HG02870 (cell line): ENCODE measurements at regions not wholly inside any gene's neighbourhood (a gene's known extent, or its start where the extent isn't known, plus 50 kb on each side); places are given as distances from the start of the nearest gene placed in this dataset.

Source experiments
- ATAC-seq: cut with Tn5 transposase; IDR thresholded peaks from one replicate; pipeline ENCODE4 v1.9.1; 2021; ENCODE audit warnings: mild to moderate bottlenecking, moderate library complexity; ENCODE audit not compliant: unreplicated experiment

DNA sequence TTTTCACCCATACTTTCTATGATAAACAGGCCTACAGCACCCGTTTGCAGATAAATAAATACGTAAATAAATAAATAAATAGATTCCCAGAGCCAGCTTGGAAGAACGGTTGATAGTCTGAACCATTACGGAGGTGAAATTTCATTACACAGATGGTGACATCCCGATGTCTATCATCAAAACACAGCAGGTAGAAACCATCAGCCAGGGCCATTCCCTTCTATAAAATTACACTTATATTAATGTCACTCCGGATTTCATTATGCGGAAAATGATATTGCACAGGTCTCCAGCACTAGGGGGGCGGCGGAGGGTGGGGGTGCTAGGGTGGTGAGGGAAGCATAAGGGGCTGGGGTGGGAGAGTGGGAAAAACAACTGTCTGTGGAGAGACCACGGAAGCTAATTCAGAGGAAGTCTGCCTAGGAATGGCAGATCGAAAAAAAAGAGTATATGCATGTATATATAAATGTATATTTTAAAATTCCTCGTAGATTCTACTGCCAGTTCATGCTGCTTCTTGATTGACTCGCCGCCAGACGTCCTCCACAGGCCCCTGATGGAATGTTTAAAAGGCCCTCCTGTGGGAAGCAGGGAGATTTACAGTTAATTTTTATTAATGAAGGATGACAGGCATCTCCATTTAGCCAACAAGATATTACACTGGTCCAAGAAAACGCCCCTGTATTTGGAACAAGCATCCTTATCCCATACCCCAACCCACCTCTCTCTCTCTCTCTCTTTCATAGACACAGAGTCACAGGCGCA is 1906.0 kb upstream of the PIK3C3 start:
- ATAC-seq, result no peak

DNA sequence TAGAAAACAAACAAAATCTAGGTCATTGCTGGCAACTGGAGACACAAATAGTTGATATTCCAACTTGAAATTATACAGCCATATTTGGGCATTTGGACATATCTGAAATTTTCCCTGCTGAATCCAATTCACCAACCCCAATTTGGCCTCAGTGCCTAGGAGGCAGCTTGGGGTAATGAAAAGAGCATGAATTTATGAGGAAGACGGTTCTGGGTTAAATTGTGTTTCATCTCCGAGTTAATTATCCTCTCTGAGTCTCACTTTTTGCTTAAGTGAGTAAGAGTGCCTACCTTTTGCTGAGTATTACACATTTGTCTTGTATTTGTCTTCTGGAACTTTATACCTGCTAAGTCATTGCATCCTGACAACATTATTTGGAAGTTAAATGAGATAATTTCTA is 1906.8 kb upstream of the PIK3C3 start:
- ATAC-seq, result no peak

DNA sequence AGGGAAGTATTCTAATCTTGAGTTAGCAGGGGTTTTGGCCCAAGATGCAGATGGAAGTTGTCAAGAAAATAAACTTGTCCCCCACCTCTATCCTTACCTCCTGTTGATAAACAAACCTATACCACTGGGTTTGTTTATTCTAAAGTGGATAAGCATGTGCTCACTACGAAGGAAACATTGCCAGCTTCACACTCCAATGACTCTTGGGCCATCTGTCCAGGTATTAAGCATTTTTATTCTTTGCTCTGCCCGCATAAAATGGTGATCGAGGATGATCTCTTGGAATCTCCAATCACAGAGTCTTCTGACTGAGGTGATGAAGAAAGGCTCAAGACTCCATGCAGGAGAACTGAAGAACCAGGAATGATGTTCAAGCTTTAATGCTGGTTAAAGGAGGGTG is 1908.4 kb upstream of the PIK3C3 start:
- ATAC-seq, result no peak

DNA sequence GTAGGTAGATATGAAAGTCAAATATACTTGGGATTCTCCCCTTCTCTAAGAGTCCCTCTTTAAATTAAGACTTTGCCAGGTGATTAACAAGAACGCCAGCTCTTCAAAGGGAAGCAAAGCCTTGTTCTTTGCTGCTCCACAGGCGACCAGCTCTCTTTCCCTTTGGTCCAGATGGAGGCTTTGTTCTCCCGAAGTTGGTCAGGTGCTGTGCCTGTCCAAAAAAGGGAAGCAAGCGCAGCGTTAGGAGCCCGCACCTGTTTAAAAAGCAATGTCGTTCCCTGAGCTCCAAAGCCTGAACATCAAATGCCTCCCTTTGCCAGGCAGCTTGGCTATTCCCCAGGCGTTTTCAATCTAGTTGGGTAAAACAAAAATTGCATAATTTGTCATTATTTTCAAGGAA is 1913.1 kb upstream of the PIK3C3 start:
- ATAC-seq, result no peak

DNA sequence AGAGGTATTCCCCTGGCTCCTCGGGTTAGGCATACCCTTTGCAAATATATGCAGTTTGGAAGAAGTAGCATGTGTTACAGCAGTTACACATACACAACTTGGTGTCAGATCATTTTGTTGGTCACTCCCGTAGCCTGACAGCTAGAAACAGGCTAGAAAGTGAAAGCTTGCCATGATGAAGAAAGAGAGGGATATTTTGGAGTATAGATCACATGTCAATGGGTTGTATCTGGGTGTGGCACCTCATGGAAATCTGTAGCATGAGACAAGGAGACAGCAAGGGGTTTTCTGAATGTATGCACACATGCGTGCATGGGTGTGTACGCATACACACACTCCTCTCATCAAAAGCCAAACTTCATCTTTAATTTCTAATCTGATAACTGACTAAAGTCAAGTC is 1914.5 kb upstream of the PIK3C3 start:
- no peak for ATAC-seq

DNA sequence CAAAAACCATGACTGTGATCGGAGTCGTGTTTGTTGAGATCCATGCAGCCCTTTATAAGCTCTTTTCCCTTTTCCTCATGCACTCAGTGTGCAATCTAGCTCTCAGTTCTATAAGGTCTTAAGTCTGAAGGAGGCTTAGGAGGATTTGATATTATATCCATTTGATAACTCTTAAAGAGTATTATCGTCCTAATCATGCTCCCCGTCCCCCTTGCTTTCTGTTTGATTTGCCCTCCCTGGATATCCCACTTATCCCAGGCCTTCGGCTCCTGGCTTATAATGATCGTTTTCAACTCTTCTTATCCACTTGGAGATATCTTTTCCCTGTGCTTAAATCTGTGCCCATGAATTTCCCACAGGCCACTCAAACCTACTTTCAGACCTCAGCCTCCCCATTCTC is 1917.7 kb upstream of the PIK3C3 start:
- no peak for ATAC-seq

DNA sequence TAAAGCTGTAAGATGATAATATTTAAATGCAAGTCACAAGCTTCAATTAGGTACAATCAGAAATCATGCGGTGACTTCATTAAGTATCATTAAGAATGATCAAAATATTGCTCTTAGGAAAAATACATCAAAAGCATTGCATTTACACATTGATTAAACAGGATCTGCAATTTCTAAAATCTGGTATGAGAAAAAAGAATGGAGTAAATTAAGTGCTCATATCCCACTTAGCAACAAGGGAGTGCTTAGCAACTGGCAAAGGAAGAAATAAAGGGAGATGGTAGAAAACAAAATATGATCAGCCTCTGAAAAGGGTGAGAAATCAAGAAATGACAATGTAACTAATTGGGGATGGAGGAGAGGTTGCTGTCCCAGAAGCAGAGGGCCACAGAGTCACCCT is 1918.2 kb upstream of the PIK3C3 start:
- no peak for ATAC-seq

DNA sequence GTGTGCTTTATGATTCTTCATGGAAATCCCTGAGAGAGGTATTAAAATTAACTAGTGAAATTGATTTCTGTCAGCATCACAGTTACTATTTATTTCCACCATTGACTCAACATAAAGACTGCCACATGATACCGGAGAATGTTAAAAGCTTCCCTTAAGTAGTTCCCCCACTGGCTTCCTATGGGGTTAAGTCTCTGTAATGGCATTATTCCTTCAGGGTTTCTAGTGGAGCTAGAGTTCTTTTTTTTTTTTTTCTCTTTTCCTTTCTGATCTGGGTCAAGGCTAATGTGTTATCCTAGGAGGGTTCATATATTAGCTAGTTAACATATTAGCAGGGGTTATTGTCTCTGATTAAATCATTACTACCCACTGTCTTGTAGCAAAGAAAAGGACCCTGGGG is 1919.1 kb upstream of the PIK3C3 start:
- no peak for ATAC-seq

DNA sequence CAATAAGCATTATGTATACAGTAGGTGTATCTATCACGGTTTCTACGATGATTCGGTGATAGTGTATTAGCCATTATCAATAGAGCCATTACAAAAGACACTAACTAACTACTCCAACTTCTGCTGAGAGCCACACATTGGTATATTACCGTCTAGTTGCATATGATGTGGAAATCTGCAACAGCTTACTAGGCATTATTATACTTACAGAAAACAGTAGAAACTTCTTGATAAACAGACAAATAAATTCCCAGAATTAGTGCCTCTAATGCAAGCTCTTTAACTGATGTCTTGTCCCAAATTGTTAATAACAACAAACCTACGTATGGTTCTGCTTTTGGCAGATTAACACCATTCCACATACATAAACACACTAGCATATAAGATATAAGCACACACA is 1923.0 kb upstream of the PIK3C3 start:
- ATAC-seq, result no peak

DNA sequence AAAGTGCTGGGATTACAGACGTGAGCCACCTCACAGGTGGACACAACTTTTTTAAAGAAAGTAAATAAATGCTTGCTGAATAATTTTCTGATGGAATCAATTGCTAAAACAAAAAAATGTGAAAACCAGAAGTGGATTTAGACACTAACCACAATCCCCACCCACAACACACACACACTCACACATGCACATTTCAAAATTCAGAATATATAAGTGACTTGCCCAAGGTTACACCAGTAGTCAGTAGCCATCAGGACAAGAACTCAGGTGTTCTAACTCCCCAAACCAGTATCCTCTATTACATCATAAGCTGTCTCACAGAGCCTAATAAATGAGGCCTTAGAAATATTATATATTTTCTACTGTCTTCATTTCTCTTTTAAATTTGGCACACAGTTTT is 1923.6 kb upstream of the PIK3C3 start:
- no peak for ATAC-seq

DNA sequence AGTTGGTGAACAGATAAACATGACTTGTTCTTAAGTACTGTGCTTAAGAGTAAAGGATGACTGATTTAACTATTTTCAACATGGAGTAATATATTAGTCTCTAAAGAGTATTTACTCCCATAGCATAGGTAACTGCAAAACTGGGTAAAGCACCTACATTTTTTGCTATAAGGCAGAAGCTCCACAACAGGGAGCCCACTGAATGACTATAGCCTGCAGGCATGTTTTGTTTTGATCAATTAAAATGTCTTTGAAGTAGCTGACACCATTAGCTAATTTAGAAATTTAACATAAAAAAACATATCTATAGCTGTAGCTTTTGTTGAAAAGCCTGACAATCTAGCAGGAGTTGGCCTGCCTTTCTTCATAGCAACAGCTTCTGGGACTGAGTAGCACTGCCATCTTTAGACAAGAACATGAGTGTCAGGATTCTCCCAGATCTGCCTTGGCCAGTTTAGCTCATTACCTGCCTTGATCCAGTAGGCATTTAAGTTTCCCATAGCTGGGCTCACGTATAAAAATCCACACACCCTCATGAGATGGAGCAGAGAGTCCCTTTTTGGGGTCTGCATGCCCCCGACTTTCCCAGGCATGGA is 1935.1 kb upstream of the PIK3C3 start:
- no peak for ATAC-seq

DNA sequence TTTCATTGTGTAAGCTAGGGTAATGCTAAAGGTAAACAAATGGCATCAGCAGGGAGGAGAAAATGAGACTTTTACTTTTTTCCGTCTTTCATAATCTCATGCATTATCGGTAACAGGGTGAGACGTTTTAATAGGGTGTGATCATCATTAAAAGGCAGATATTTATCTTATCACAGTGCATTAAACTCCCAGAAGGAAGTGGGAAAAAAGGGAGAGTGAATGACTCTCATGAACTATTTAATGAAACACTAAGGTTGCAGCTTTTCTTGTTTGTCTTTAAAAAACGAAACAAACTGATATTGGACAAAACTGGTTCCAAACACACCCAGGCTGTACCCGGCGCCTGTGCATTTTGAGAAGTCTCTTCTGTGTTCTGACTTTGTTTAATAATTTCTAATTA is 1936.8 kb upstream of the PIK3C3 start:
- ATAC-seq, result no peak

DNA sequence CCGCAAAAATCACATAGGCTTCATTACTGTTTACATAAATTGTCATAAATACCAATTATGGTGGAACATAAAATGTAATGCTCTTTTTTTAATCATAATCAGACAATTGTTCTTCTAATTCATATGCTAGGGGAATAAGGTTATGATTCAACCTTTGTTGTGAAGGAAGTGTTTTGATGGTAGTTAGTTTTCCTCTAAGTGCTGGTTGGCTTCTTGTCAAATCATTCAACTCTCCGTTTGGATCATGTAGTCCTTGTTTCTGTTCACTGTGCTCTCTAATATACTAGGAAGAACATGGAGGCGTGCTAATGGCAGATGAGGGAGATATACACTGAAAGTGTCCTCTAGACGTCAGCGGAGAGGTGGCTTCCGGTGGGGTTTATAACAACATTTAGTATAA is 1938.0 kb upstream of the PIK3C3 start:
- no peak for ATAC-seq

DNA sequence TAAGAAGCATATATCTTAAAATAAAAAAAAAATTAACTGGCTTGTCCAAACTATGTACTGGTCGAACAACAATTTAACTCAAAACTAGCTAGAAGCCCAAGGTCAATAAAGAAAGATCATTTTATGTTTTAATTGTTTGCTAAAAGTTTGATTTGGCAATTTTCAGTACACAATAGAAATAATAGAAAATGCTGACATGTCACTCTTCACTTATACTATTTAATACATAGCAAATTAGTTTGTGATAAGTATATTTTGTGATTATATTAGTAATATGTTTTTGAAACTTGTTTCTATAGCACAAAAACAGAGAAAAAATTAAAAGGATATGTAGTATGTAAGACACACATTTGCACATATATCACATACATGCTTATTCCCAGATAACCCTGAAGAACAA is 1938.6 kb upstream of the PIK3C3 start:
- ATAC-seq, result no peak

DNA sequence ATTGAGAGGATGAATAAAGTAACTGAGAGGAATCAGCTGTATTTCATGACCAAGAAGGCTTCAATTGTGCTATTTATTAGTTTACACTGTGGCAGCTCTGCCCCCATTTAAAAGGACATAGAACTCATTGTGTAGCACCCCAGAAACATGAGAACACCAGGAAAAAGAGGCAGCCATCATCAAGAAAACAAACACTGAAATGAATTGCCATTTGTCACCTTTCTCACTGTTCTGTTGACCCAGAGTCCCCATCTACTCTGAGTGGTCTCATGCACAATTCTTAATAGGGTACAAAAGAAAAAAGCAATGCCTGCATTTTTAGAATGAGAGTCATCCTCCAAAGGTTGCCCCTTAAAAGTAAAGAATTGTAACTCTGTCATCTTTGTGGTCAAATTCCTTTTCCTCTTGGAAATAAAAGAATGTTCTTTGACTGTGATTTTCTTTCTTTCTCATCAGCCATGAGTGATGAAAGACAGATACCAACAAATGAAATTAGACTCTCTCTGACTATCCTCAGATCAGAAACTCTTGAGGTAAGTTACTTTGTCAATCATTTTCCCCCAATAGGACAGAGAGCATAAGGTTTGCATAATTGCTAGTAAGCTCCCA is 1941.9 kb upstream of the PIK3C3 start:
- no peak for ATAC-seq

DNA sequence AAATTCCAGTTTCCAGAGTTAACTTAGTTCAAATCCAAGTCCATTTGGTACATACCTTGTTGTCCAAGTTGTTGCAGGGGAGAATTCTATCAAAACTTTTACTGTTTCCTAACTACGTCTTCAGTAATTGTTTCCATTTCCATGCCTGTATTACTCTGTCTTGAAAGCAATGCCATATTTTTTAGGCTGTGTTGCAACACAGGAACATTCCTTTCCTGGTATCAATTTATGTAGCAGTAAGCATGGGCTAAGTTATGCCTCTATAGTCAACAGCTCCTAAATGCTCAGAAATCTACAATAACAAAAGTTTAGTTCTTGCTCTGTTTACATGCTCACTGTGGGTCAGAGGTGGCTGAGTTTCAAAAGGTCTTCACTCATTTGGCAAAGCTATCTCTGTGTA is 1943.8 kb upstream of the PIK3C3 start:
- no peak for ATAC-seq

DNA sequence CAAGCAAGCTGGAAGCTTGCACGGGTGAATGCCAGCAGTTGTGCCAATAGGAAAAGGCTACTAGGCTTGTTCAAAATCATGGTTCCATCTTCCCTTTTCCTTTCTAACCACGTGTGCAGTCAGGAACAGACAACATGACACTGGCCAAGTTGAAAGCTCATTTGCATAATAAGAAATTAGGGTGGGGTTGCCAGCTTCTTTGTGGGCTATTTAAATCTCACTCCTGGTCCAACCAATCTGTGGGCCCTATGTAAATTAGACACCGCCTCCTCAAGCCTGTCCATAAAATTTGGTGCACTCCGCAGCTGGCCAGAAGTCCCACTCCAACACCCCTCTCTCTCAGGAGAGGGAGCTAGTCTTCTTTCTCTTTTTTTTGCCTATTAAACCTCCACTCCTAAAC is 1948.4 kb upstream of the PIK3C3 start:
- ATAC-seq, result no peak

DNA sequence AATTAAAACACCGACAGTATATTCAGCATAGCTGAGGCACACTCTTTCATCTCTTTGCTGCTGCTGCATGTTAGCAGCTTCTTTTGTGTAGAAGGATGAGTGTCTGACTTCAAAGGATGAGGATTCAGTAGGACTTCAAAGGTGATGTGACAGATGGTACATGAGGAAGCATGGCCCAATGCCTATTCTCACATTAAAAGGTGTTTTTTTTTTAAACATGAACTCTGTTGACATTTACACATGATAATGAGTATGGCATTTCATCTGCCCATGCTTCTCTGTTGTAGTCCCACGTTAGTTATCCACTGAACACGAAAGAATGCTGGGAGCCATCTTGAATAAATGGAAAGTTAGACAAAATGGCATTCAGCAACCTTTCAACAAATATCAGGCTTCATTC is 1950.8 kb upstream of the PIK3C3 start:
- ATAC-seq, result no peak

DNA sequence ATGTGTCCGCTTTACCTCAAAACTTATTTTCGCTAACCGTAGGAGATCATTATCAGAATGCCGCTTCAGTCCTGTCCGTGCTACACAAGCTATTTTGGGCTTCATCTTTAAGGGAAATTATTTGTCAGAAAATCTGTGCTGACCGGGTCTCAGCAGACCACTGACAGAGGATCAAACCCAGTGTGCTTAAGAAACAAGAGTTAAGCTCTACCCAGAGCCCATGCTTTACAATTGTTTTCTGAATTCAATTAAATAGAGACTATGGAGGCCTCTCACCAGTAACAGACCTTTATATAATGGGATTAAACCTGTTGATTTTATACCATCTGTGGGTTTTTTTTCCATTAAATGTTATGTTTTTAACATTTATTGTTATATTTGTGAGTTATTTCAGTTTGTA is 1956.7 kb upstream of the PIK3C3 start:
- ATAC-seq, result no peak

DNA sequence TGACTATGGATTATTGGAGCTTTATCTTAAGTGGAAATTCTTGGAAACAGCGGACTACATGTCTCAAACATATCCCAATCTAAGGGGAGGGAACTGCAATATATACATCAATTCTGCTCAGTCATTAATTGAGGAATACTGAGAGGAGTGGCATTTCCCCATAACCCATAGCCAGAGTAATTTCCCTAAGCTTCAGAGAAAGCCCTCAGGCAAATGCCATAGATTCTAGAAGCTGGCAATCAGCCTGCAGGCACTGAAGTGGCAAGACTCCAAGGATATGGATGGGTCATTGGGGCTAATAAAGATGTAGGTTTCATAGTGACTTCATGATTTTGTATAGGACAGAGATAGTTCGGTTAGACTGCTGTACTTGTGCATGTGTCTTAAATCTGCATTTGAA is 1960.5 kb upstream of the PIK3C3 start:
- no peak for ATAC-seq

DNA sequence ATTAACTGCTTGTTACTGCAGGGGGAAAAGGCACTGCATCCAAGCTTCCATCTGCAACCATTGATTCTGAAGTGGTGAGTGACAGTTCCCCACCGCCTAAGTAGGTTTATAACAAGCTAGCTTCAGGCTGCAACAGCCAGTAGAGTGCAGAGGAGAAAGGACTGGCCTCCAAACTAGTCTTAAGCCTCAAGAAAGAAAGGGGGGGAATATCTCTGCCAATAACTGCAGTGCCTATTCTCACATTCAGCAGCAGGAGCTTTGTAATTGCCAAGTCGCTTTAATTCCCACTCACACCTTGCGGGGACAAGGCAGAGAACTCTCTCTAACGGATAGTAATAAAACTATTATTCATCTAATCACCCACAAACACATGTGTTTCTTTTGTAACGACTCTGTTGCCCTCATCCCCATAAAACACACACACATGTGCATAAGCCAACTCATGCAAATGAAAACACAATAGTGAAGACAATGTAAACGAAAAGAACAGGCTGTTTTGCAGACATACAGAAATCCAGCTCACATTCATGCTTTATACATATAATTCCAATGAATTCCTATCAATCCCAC is 1963.3 kb upstream of the PIK3C3 start:
- no peak for ATAC-seq

DNA sequence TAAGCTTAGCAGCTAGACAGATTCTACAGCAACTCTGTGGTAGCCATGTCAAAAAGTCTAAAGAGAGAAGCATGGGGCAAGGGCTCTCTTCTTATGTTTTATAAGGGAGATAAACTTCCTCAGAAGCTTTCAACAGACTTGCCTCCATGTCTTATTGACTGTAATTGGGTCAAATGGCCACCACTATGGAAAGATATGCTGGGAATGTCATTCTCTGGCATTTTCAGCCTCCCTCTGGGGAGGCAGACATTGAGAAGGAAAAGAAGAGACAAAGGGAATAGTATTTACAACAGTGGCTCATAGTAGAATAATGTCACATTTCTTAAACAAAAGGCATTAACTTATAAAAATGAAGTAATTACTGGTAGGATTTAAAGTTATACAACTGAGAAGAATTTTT is 1964.5 kb upstream of the PIK3C3 start:
- no peak for ATAC-seq
